NT2/D1 (cell line): ENCODE measurements at regions not wholly inside any gene's neighbourhood (a gene's known extent, or its start where the extent isn't known, plus 50 kb on each side); places are given as distances from the start of the nearest gene placed in this dataset.
A peak's percentile ranks its signal among the peaks of the same experiment; 100 is the strongest.

Experiments used
- DNase-seq: peaks from one replicate; pipeline ENCODE4 v3.0.0-alpha.2; 2011; ENCODE audit warnings: low read depth, low spot score
- H3K27me3 ChIP-seq: 2 replicates; pipeline ENCODE4 v1.6.0; 2011; ENCODE audit warnings: mild to moderate bottlenecking; ENCODE audit not compliant: insufficient read length, insufficient read depth
- H3K36me3 ChIP-seq: 2 replicates; pipeline ENCODE4 v1.6.1; 2011; ENCODE audit warnings: mild to moderate bottlenecking, low read length, mixed read lengths; ENCODE audit not compliant: insufficient read depth, insufficient read length
- H3K4me1 ChIP-seq: 2 replicates; pipeline ENCODE4 v1.5.1; 2011; ENCODE audit not compliant: insufficient read depth, insufficient read length
- H3K4me3 ChIP-seq: 2 replicates; pipeline ENCODE4 v1.5.1; 2011; ENCODE audit warnings: low read depth; ENCODE audit not compliant: insufficient read length
- H3K9ac ChIP-seq: 2 replicates; pipeline ENCODE4 v1.6.0; 2011; ENCODE audit warnings: low read depth; ENCODE audit not compliant: insufficient read length
- H3K9me3 ChIP-seq: 2 replicates; pipeline ENCODE4 v1.5.1; 2011; ENCODE audit warnings: mild to moderate bottlenecking, low read length; ENCODE audit not compliant: insufficient read depth
- SUZ12 ChIP-seq: IDR thresholded peaks from 2 replicates; pipeline ENCODE4 v1.6.1; 2011; ENCODE audit not compliant: insufficient read length, insufficient read depth; ENCODE audit errors: extremely low read depth
- YY1 ChIP-seq: IDR thresholded peaks from 2 replicates; pipeline ENCODE4 v1.6.1; 2011; ENCODE audit not compliant: insufficient read length, insufficient read depth
- ZNF274 ChIP-seq: IDR thresholded peaks from 2 replicates; pipeline ENCODE4 v1.6.1; 2011; ENCODE audit warnings: mild to moderate bottlenecking, low read depth, low read length

DNA sequence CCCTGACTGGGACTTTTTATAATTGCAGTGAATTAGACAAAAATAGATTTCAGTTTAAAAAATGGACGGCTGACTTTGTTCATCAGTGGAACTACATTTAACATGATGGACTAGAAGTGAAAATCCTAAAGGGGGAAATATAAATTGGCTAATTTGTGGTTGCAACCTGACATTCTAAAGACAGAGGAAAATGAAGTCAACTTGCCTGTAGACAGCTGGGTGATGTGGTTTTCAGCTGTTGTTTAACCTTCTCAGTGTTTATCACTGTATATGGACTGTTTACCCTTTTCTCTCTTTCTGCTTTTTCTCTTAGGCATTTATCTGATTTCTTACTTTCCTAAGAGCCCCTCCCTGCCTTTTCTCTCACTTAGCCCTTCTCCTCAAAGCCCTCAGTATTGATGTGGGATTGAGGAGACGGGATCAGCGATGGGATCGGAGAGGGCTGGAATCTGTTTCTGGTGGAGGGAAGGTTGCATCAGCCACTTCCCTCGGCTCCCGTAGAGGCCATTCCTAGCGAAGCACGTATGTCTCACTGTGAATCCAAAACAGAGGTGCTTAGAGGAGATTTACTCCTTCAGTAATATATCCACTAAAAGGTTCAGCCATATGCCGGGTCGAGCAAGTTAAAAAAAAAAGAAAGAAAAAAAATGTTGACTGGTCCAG lies 109.0 kb upstream of the KLF6 start:
- Histone ChIP-seq H3K9me3 (no peaks in the 10 kb centered on the region), H3K4me3 (no peak overlapping the region), H3K4me1 (no peaks in the 10 kb centered on the region), H3K27me3 (no peaks in the 10 kb centered on the region), H3K36me3 (no peaks in the 10 kb centered on the region), H3K9ac (no peak overlapping the region)
- no peak for DNase-seq
- no peak for TF ChIP-seq YY1
- no peak for TF ChIP-seq SUZ12

DNA sequence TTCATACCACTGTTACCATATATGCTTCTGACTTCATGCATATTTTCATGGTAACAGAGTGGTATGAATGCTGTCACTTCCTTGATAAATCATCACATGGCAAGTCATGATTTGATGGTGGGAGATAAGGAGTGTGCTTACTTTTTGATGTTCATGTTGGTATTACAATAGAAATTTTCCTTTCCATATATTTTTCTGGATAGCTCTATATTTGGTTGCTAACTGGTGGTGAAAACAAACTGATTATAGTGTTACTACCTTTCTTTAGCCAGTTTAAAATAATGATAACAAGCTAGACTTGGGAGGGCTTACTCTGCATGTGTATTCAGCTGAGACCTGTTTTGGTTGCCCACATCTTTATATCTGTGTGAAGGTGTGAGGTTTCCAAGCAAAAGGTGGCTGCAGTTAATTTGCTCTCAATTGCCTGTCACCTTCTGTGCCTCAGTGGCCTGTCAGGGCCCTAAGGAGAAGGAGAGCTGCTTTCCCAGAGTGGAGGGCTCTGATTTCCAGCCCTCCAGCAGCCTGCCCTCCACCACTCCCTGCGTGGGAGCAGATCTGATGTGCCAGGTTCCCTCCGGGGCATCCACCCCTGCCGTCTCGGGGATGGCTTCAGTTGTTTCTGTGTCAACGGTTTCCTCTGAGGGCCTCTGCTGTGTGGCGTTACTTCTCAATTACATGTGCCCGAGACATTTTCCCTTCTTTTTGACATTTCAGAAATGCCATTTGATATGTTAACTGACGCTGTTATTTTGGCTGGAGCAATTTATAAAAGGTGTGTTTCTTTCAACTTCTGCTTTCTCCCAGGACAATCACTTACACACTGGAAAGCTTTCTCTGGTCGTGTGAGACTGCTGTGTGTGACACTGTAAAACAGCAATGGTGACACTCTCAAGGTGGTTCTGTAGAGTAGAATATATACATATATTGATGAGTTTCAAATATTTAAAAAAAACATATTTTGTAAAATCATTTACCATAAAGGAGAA lies 107.7 kb upstream of the KLF6 start:
- no peaks in the 10 kb centered on the region for H3K27me3 ChIP-seq
- no peaks in the 10 kb centered on the region for H3K36me3 ChIP-seq
- H3K9ac ChIP-seq: no peak overlapping the region
- H3K9me3 ChIP-seq: no peaks in the 10 kb centered on the region
- no peak for DNase-seq
- no peak overlapping the region for H3K4me3 ChIP-seq
- H3K4me1 ChIP-seq: no peaks in the 10 kb centered on the region
- no peak for TF ChIP-seq SUZ12
- no peak for TF ChIP-seq ZNF274
- no peak for TF ChIP-seq YY1

DNA sequence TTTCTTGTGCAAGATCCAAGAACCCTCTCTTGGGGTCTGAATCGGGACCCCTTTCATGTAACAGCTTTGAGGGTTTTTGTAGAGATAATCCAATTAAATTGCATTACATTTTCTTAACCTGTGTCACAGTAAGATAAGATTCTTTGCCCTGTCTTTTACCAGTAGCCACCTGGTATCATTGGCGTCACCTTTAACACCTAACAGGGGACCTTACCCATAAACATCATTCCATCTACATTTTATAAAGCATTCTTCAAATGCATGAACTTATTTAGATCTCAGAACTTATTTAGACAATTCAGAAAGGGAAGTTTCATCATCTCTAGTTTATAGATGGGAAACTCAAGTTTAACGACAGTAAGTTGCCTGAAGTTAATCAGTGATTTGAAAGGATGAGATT lies 106.4 kb upstream of the KLF6 start:
- no peaks in the 10 kb centered on the region for H3K9me3 ChIP-seq
- no peak for DNase-seq
- no peaks in the 10 kb centered on the region for H3K36me3 ChIP-seq
- TF ChIP-seq YY1 (no peak), SUZ12 (no peak), ZNF274 (no peak)
- no peak overlapping the region for H3K9ac ChIP-seq
- peaks cover 2% of the 10 kb centered on the region for H3K4me1 ChIP-seq
- no peak overlapping the region for H3K4me3 ChIP-seq
- no peaks in the 10 kb centered on the region for H3K27me3 ChIP-seq

DNA sequence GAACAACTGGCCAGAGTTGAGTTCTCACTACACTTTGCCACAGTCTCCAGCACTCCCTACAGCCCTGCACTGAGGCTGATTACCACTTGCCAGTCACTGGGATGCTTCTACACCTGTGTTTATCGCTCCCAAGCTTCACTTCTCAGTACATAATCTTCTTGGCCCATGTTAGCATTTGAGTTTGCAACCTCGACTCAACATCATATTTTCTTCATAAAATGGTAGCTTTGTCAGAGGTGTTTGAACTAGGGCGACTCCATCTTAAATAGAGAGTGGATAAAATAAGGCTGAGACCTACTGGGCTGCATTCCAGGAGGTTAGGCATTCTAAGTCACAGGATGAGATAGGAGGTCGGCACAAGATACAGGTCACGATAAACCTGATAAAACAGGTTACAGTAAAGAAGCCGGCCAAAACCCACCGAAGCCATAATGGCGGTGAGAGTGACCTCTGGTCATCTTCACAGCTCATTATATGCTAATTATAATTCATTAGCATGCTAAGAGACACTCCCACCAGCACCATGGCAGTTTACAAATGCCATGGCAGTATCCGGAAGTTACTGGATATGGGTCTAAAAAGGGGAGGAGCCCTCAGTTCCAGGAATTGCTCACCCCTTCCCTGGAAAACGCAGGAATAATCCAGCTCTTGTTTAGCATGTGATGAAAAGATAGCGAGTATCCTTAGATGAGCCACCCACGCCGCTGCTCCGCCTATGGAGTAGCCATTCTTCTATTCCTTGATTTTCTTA lies 105.8 kb upstream of the KLF6 start:
- Histone ChIP-seq H3K36me3 (no peaks in the 10 kb centered on the region), H3K9ac (no peak overlapping the region), H3K4me1 (peaks cover 2% of the 10 kb centered on the region), H3K27me3 (no peaks in the 10 kb centered on the region), H3K4me3 (no peak overlapping the region), H3K9me3 (no peaks in the 10 kb centered on the region)
- TF ChIP-seq SUZ12 (no peak), YY1 (no peak), ZNF274 (no peak)
- no peak for DNase-seq

DNA sequence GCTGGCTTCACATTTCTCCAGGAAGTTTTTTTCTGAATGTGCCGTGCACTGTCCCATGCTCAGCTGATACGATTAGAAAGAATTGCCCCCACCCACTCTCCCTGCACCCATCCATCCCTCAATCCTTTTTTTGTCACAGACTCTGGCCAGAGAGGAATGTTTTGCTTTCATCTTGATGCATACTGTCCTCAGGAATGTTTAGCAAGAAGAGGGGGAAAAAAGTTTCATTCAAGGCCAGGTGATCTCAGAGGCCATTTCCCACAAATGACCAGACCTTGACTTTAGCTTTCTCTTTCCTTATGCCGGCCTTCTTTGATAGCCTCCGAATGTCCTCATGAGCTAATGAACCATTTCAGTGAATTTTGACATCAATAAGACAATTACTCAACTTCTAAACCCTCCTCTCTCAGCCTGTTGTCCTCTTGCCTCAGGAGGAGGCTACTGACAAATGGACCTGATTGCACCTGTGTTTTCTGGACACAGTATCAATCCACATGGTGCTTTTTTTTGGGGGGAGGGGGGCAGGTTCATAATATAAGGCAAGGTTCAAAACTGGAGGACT lies 105.0 kb upstream of the KLF6 start:
- Histone ChIP-seq H3K4me1 (peaks cover 7% of the 10 kb centered on the region), H3K9me3 (no peaks in the 10 kb centered on the region), H3K27me3 (no peaks in the 10 kb centered on the region), H3K9ac (no peak overlapping the region), H3K36me3 (no peaks in the 10 kb centered on the region), H3K4me3 (no peak overlapping the region)
- peak; percentile 25 for DNase-seq
- TF ChIP-seq ZNF274 (no peak), YY1 (no peak), SUZ12 (no peak)

DNA sequence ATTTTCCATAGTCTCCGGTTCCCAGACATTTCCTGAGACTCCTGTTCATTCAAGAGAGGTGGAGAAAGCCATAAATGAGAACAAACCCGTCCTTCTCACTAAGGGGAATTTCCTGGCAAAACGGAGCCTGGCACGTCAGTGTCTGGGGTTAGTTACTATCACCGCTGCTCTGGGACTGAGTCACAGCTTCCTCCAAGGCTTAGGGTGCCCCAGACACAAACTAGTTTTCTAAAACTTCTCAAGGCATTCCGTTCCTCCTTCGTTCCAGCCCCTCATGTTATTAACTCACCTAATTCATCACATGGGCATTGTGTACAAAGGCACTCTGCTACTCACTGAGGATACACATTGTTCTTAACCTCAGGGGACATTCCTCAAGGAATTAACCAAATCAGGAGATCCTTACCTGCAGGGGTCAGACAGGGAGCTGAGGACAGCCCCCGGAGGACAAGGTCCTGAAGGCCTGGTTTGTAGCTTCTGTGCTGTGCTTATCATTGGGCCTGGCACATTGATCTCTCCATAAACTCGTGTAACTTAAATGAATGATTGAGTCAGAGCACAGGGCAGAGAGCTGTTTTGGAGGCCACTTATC lies 103.0 kb upstream of the KLF6 start:
- Histone ChIP-seq H3K36me3 (no peaks in the 10 kb centered on the region), H3K9ac (no peak overlapping the region), H3K27me3 (no peaks in the 10 kb centered on the region), H3K9me3 (no peaks in the 10 kb centered on the region), H3K4me3 (no peak overlapping the region), H3K4me1 (peaks cover 7% of the 10 kb centered on the region)
- DNase-seq: peak; percentile 59
- TF ChIP-seq ZNF274: no peak
- TF ChIP-seq YY1: no peak
- TF ChIP-seq SUZ12: no peak
